ENCODE measurements at regions not wholly inside any gene's neighbourhood (a gene's known extent, or its start where the extent isn't known, plus 50 kb on each side); places are given as distances from the start of the nearest gene placed in this dataset.

GRCh38 chr2:40665493-40666232, 213.8 kb upstream of the SLC8A1 start:
- TF ChIP-seq CTCF (conservative IDR thresholded peaks at IDR 0.05 in 1 of 2, IDR thresholded peaks at IDR 0.05 in 1 of 2; ENCODE audit: extremely low read depth in 1 of 2, insufficient read depth in 1 of 2, low read depth in 1 of 2, low read length in 2 of 2), result no peak
- no peak for TF ChIP-seq EZH2 (IDR thresholded peaks at IDR 0.05; ENCODE audit: borderline replicate concordance, low read length)

Measured in mammary epithelial cell (primary cell).